ENCODE measurements at regions not wholly inside any gene's neighbourhood (a gene's known extent, or its start where the extent isn't known, plus 50 kb on each side); places are given as distances from the start of the nearest gene placed in this dataset.

DNA sequence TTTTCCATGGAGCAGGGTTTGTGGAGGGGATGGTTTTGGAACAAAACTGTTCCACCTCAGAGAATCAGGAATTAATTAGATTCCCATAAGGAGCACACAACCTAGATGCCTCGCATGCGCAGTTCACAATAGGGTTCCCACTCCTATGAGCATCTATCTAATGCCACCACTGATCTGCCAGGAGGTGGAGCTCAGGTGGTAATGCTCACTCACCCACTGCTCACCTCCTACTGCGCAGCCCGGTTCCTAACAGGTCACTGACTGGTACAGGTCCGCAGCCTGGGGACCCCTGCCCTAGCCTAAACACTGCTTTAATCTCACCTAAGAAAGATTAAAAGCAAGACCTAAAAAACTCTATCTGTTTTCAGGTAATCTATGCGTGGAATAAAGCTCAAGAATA is 553.0 kb downstream of the JRKL start:
- H3K9me3 ChIP-seq (ENCODE audit: insufficient read depth, low read length): no peaks in the 10 kb centered on the region

DNA sequence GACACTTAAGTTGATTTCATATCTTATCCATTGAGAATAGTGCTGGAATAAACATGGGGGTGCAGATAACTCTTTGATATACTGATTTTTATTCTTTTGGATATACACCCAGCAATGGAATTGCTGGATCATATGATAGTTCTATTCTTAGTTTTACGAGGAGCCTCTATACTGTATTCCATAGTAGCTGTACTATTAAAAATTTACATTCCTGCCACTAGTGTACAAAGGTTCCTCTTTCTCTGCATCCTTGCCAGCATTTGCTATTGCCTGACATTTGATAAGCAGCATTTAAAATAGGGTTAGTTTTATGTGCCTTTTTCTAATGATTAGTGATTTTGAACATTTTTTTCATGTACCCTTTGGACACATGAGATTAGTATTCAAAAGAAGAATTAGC is 554.2 kb downstream of the JRKL start:
- no peak overlapping the region for H3K27ac ChIP-seq (ENCODE audit: low read depth, low read length)
- H3F3A ChIP-seq (ENCODE audit: insufficient read depth): no peaks in the 10 kb centered on the region
- no peaks in the 10 kb centered on the region for H3K36me3 ChIP-seq (ENCODE audit: low read length)
- no peak overlapping the region for H3K4me3 ChIP-seq (ENCODE audit: insufficient read depth, low read length, poor library complexity, severe bottlenecking)
- no peaks in the 10 kb centered on the region for H3K9me2 ChIP-seq (replicated peaks; ENCODE audit: insufficient read depth, low read length)
- no peaks in the 10 kb centered on the region for H3K9me3 ChIP-seq (ENCODE audit: insufficient read depth, low read length)
- no peaks in the 10 kb centered on the region for H3K79me2 ChIP-seq (ENCODE audit: insufficient read depth, low read length)
- H2AFZ ChIP-seq (ENCODE audit: low read depth, low read length, severe bottlenecking): no peak overlapping the region
- no peak overlapping the region for H3K9ac ChIP-seq (ENCODE audit: low read length)
- no peaks in the 10 kb centered on the region for H4K20me1 ChIP-seq (ENCODE audit: low read depth, low read length)
- H3K4me2 ChIP-seq (ENCODE audit: low read depth, low read length, poor library complexity, severe bottlenecking): no peak overlapping the region
- H3K27me3 ChIP-seq (ENCODE audit: low read length): no peaks in the 10 kb centered on the region
- TF ChIP-seq, protein P1, sequence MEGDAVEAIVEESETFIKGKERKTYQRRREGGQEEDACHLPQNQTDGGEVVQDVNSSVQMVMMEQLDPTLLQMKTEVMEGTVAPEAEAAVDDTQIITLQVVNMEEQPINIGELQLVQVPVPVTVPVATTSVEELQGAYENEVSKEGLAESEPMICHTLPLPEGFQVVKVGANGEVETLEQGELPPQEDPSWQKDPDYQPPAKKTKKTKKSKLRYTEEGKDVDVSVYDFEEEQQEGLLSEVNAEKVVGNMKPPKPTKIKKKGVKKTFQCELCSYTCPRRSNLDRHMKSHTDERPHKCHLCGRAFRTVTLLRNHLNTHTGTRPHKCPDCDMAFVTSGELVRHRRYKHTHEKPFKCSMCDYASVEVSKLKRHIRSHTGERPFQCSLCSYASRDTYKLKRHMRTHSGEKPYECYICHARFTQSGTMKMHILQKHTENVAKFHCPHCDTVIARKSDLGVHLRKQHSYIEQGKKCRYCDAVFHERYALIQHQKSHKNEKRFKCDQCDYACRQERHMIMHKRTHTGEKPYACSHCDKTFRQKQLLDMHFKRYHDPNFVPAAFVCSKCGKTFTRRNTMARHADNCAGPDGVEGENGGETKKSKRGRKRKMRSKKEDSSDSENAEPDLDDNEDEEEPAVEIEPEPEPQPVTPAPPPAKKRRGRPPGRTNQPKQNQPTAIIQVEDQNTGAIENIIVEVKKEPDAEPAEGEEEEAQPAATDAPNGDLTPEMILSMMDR (IDR thresholded peaks at IDR 0.05; ENCODE audit: insufficient read depth, low read length, poor library complexity, severe bottlenecking): no peak
- no peak for TF ChIP-seq EZH2phosphoT487 (conservative IDR thresholded peaks at IDR 0.05; ENCODE audit: low read length)

More for the DNA sequence above, 553.0 kb downstream of the JRKL start:
- H3K79me2 ChIP-seq (ENCODE audit: insufficient read depth, low read length): no peaks in the 10 kb centered on the region
- no peak overlapping the region for H3K9ac ChIP-seq (ENCODE audit: low read length)
- no peaks in the 10 kb centered on the region for H3K27me3 ChIP-seq (ENCODE audit: low read length)
- H3K36me3 ChIP-seq (ENCODE audit: low read length): no peaks in the 10 kb centered on the region
- no peaks in the 10 kb centered on the region for H4K20me1 ChIP-seq (ENCODE audit: low read depth, low read length)
- no peak overlapping the region for H3K27ac ChIP-seq (ENCODE audit: low read depth, low read length)
- H3F3A ChIP-seq (ENCODE audit: insufficient read depth): no peaks in the 10 kb centered on the region
- TF ChIP-seq EZH2phosphoT487 (conservative IDR thresholded peaks at IDR 0.05; ENCODE audit: low read length): no peak
- TF ChIP-seq, protein P1 (IDR thresholded peaks at IDR 0.05; ENCODE audit: insufficient read depth, low read length, poor library complexity, severe bottlenecking): no peak
- no peak overlapping the region for H3K4me2 ChIP-seq (ENCODE audit: low read depth, low read length, poor library complexity, severe bottlenecking)
- H3K9me2 ChIP-seq (replicated peaks; ENCODE audit: insufficient read depth, low read length): no peaks in the 10 kb centered on the region
- no peak overlapping the region for H3K4me3 ChIP-seq (ENCODE audit: insufficient read depth, low read length, poor library complexity, severe bottlenecking)
- H2AFZ ChIP-seq (ENCODE audit: low read depth, low read length, severe bottlenecking): no peak overlapping the region

DNA sequence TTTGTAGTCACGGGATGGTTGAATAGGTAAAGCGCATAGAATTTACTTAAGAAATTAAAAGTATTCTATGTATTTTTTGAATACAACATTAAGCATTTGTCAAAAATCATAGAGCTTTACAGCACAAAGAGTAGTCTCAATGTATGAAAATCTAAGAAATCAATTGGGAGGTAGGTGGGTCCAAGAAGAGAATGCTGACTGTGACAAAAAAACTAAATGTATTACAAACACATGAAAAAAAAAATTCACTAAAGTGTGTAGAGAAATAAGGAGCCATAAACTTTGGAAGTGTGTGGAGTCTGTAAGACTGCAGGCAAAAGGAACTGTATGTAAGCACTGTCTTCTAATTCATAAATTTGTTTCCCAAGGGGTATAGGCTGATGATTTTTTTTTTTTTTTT is 558.3 kb downstream of the JRKL start:
- Histone ChIP-seq H3K9me2 (replicated peaks; ENCODE audit: insufficient read depth, low read length) (no peaks in the 10 kb centered on the region), H3K9ac (ENCODE audit: low read length) (no peak overlapping the region), H3K27me3 (ENCODE audit: low read length) (no peaks in the 10 kb centered on the region), H3K9me3 (ENCODE audit: insufficient read depth, low read length) (no peaks in the 10 kb centered on the region), H2AFZ (ENCODE audit: low read depth, low read length, severe bottlenecking) (no peak overlapping the region), H3K79me2 (ENCODE audit: insufficient read depth, low read length) (no peaks in the 10 kb centered on the region), H3K4me2 (ENCODE audit: low read depth, low read length, poor library complexity, severe bottlenecking) (no peak overlapping the region), H3K36me3 (ENCODE audit: low read length) (no peaks in the 10 kb centered on the region), H4K20me1 (ENCODE audit: low read depth, low read length) (no peaks in the 10 kb centered on the region), H3F3A (ENCODE audit: insufficient read depth) (no peaks in the 10 kb centered on the region), H3K27ac (ENCODE audit: low read depth, low read length) (no peak overlapping the region), H3K4me3 (ENCODE audit: insufficient read depth, low read length, poor library complexity, severe bottlenecking) (no peak overlapping the region)
- TF ChIP-seq, protein P1 (IDR thresholded peaks at IDR 0.05; ENCODE audit: insufficient read depth, low read length, poor library complexity, severe bottlenecking): no peak
- TF ChIP-seq EZH2phosphoT487 (conservative IDR thresholded peaks at IDR 0.05; ENCODE audit: low read length): no peak
